Activated naive CD4-positive, alpha-beta T cell treated with anti-CD3 and anti-CD28 coated beads, Interleukin-2, amount 50 U/mL, for 16 hours (primary cell): ENCODE measurements at regions not wholly inside any gene's neighbourhood (a gene's known extent, or its start where the extent isn't known, plus 50 kb on each side); places are given as distances from the start of the nearest gene placed in this dataset.
"Not testable (repeated sequence)": the region's sequence is repeated elsewhere in the genome, so short reads cannot be mapped to it uniquely, and the experiment has no call there.

Experiments
- DNase-seq: peaks from one replicate; pipeline ENCODE4 v3.0.0-alpha.2; 2020

GRCh38 chr17:30578015-30578717 is 101.0 kb downstream of the GOSR1 start:
- DNase-seq = not testable (repeated sequence)
